GDM1 (cell line): ENCODE measurements at regions not wholly inside any gene's neighbourhood (a gene's known extent, or its start where the extent isn't known, plus 50 kb on each side); places are given as distances from the start of the nearest gene placed in this dataset.

Experiments used
- DNase-seq: peaks from one replicate; lab custom pipeline; 2025; lab: John Stamatoyannopoulos, UW

DNA sequence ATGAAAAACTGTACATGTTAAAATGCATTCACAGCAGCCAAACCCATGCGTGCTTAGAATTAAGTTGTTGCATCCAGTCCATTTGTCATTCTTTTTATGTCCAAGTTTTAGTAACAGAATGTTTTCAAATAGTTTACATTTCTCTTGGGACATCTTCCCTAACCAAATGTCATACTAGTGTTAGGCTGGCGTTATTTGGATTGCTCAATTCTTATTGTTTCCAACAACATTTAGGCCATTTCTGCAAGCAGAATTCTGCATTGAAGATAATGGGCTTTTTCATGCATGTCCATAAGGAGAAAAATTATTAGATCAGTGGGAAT, 203.0 kb downstream of the HIBADH start:
- no peak for DNase-seq

DNA sequence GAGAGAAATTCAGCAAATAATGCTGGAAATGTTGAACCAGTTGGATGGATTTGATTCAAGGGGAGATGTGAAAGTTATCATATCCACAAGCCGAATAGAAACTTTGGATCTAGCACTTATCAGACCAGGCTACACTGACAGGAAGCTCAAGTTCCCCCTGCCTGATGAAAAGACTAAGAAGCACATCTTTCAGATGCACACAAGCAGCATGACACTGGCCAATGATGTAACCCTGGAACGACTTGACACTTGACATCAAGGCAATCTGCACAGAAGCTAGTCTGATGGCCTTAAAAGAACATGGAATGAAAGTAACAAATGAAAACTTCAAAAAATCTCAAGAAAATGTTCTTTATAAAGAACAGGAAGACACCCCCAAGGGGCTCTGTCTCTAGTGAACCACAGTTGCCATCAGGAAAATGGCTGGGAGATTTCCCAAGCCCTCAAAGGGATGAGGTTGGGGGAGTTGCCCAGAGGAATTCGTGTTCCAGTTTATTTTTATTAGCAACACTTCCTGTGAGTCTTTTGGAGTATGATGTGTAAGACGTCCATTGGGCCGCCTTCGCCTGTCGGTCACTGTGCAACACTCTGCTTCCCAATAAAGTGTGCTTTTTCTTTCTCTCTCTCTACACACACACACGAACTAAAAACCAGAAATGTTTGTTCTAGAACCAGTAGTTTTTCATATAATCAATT, 200.0 kb downstream of the HIBADH start:
- DNase-seq, result no peak

GRCh38 chr7:27464970-27465369, 197.7 kb downstream of the HIBADH start:
- DNase-seq, result no peak

DNA sequence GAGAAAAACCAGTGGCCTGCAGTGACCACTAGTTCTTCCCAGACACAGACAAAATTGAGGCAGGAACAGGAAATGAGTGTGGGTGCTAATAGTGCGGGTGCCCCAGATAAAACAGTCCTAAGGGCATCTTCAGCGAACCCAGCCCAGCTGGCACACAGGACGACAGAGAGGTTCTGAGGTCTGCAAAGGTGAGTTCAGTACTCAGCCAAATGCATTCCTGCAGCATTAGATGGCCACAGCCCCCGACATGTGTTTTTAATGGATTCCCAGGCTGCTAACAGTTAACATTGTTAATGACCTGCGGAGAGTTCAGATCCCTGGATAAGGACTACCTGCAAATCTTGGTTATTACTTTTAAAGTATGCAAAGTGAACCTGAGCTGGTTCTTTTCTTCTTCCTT, 196.0 kb downstream of the HIBADH start:
- DNase-seq, result no peak

DNA sequence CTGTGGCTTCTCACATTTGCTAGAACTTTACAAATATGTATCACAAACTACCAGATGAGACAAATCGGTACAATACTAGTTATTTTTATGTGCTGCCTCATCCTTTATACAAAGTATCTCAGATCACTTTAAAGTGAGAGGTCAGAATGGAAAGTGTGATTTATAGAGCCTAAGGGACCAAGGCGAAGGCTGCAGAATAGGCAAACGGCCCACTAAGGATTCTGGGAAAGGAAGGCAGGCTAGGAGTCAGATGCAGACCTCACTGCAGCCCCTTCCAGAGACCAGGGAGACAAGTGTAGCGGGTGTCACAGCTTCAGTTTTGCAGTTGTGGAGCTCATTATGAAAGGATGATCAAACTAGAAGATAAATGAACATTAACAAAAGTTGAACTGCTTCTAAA, 190.6 kb downstream of the HIBADH start:
- DNase-seq, result no peak
